Mesenchymal stem cell (in vitro differentiated cells and primary cell): ENCODE measurements at regions not wholly inside any gene's neighbourhood (a gene's known extent, or its start where the extent isn't known, plus 50 kb on each side); places are given as distances from the start of the nearest gene placed in this dataset.

ENCODE experiments used
- DNase-seq: peaks from one replicate; pipeline ENCODE4 v3.0.0-alpha.2; 2013
- H2AFZ ChIP-seq: one replicate; pipeline ENCODE4 v1.6.1; 2013; ENCODE audit warnings: low read depth, mild to moderate bottlenecking, control low read depth, inconsistent platforms, low read length, moderate library complexity
- H2AK5ac ChIP-seq: 2 replicates; pipeline ENCODE4 v1.6.1; 2013; ENCODE audit warnings: low read length, moderate library complexity, mild to moderate bottlenecking, inconsistent platforms; ENCODE audit not compliant: severe bottlenecking
- H2BK120ac ChIP-seq: one replicate; pipeline ENCODE4 v1.6.1; 2013; ENCODE audit warnings: low read depth, mild to moderate bottlenecking, inconsistent platforms, low read length, moderate library complexity
- H2BK12ac ChIP-seq, 2 experiments: one replicate each; pipeline ENCODE4 v1.6.1; 2013; ENCODE audit warnings: inconsistent platforms in 2 of 2, low read length in 2 of 2, mild to moderate bottlenecking in 2 of 2, moderate library complexity in 2 of 2, control low read depth in 1 of 2
- H2BK15ac ChIP-seq: one replicate; pipeline ENCODE4 v1.6.1; 2013; ENCODE audit warnings: mild to moderate bottlenecking, low read depth, inconsistent platforms; ENCODE audit not compliant: poor library complexity, severe bottlenecking
- H2BK5ac ChIP-seq: 2 replicates; pipeline ENCODE4 v1.6.1; 2013; ENCODE audit warnings: low read depth, mild to moderate bottlenecking, low read length, control low read depth, inconsistent platforms; ENCODE audit not compliant: poor library complexity, severe bottlenecking
- H3K14ac ChIP-seq, 2 experiments: one replicate each; pipeline ENCODE4 v1.6.1; 2013; ENCODE audit warnings: inconsistent platforms in 2 of 2, low read length in 2 of 2, control low read depth in 1 of 2, mild to moderate bottlenecking in 1 of 2, moderate library complexity in 1 of 2
- H3K18ac ChIP-seq, 2 experiments: one replicate each; pipeline ENCODE4 v1.6.1; 2013; ENCODE audit warnings: inconsistent platforms in 2 of 2, low read length in 2 of 2, control low read depth in 1 of 2, low read depth in 1 of 2, mild to moderate bottlenecking in 1 of 2
- H3K23ac ChIP-seq, 2 experiments: one replicate each; pipeline ENCODE4 v1.6.1; 2013; ENCODE audit warnings: inconsistent platforms in 2 of 2, low read length in 2 of 2, mild to moderate bottlenecking in 2 of 2, moderate library complexity in 2 of 2, control low read depth in 1 of 2
- H3K27ac ChIP-seq: 2 replicates; pipeline ENCODE4 v1.5.1; 2013; ENCODE audit warnings: mild to moderate bottlenecking, moderate library complexity, low read length, control low read depth, inconsistent platforms; ENCODE audit not compliant: poor library complexity, severe bottlenecking
- H3K27me3 ChIP-seq, 2 experiments: 2 replicates each; pipeline versions ENCODE4 v1.6.1 to v1.7.0; 2013; ENCODE audit warnings: low read length in 2 of 2, mild to moderate bottlenecking in 2 of 2, moderate library complexity in 2 of 2, control low read depth in 1 of 2, inconsistent platforms in 1 of 2; ENCODE audit not compliant: control insufficient read depth in 1 of 2, insufficient read depth in 1 of 2
- H3K36me3 ChIP-seq, 2 experiments: 2 replicates each; pipeline versions ENCODE4 v1.6.1 to v1.7.0; 2013; ENCODE audit warnings: low read length in 2 of 2, control low read depth in 1 of 2, inconsistent platforms in 1 of 2, low read depth in 1 of 2, mild to moderate bottlenecking in 1 of 2; ENCODE audit not compliant: insufficient read depth in 2 of 2, control insufficient read depth in 1 of 2
- H3K4ac ChIP-seq, 2 experiments: one replicate each; pipeline ENCODE4 v1.6.1; 2013; ENCODE audit warnings: inconsistent platforms in 2 of 2, low read length in 2 of 2, mild to moderate bottlenecking in 2 of 2, moderate library complexity in 2 of 2, control low read depth in 1 of 2, low read depth in 1 of 2
- H3K4me1 ChIP-seq: 2 replicates; pipeline ENCODE4 v1.6.1; 2013; ENCODE audit warnings: low read depth, low read length, control low read depth; ENCODE audit not compliant: control insufficient read depth, insufficient read depth
- H3K4me2 ChIP-seq: 2 replicates; pipeline ENCODE4 v1.6.1; 2013; ENCODE audit warnings: low read length, mild to moderate bottlenecking, inconsistent platforms; ENCODE audit not compliant: poor library complexity, severe bottlenecking
- H3K4me3 ChIP-seq, 2 experiments: 2 replicates each; pipeline versions ENCODE4 v1.5.1 to v1.7.0; 2013; ENCODE audit warnings: low read length in 2 of 2, mild to moderate bottlenecking in 2 of 2, control low read depth in 1 of 2, low read depth in 1 of 2; ENCODE audit not compliant: insufficient read depth in 1 of 2
- H3K79me1 ChIP-seq: replicated peaks from 2 replicates; pipeline ENCODE4 v1.6.1; 2013; ENCODE audit warnings: mild to moderate bottlenecking, control low read depth, low read length, inconsistent platforms; ENCODE audit not compliant: poor library complexity, severe bottlenecking
- H3K9ac ChIP-seq: 2 replicates; pipeline ENCODE4 v1.7.0; 2013; ENCODE audit warnings: mild to moderate bottlenecking, low read length, moderate library complexity
- H3K9me3 ChIP-seq: 2 replicates; pipeline ENCODE4 v1.7.0; 2013; ENCODE audit warnings: mild to moderate bottlenecking, low read length; ENCODE audit not compliant: control insufficient read depth
- H4K8ac ChIP-seq: one replicate; pipeline ENCODE4 v1.6.1; 2013; ENCODE audit warnings: inconsistent platforms, mild to moderate bottlenecking, low read length, moderate library complexity
- H4K91ac ChIP-seq: one replicate; pipeline ENCODE4 v1.6.1; 2013; ENCODE audit warnings: mild to moderate bottlenecking, low read length, inconsistent platforms
- WGBS: methylation state at CpG from one replicate; pipeline ENCODE4 v1.1.7; 2013; ENCODE audit warnings: mixed read lengths; 5-methylcytosine and 5-hydroxymethylcytosine counted together

- Histone ChIP-seq H3K27me3 (no peaks in the 10 kb centered on the region), H3K23ac (no peak overlapping the region), H3K9ac (no peak overlapping the region), H3K14ac (no peak overlapping the region), H2BK15ac (no peak overlapping the region), H2AK5ac (no peak overlapping the region), H3K27ac (no peak overlapping the region), H3K4me3 (no peak overlapping the region), H3K4ac (no peak overlapping the region), H3K36me3 (no peaks in the 10 kb centered on the region), H3K18ac (no peak overlapping the region), H2BK120ac (no peak overlapping the region), H2BK5ac (no peak overlapping the region), H2BK12ac (no peak overlapping the region), H3K4me2 (no peak overlapping the region), H4K91ac (no peak overlapping the region), H3K79me1 (no peaks in the 10 kb centered on the region), H4K8ac (no peak overlapping the region), H3K9me3 (no peaks in the 10 kb centered on the region), H3K4me1 (no peaks in the 10 kb centered on the region), H2AFZ (no peak overlapping the region)
- WGBS: 100% methylated on average over 1 of the region's 2 CpGs
- no peak for DNase-seq
These were observed 81.1 kb upstream of the ADAMTS19 start for GRCh38 chr5:129378961-129379360.

GRCh38 chr5:129379406-129379805 is 80.7 kb upstream of the ADAMTS19 start:
- whole genome bisulfite sequencing: 66% methylated on average over 4 of the region's 4 CpGs
- no peak overlapping the region for H4K8ac ChIP-seq
- no peaks in the 10 kb centered on the region for H3K27me3 ChIP-seq
- peak overlapping the region; percentile 27 for H3K9ac ChIP-seq
- H4K91ac ChIP-seq: no peak overlapping the region
- no peak for DNase-seq
- no peak overlapping the region for H3K18ac ChIP-seq
- H2BK5ac ChIP-seq: no peak overlapping the region
- no peak overlapping the region for H2BK12ac ChIP-seq
- H3K79me1 ChIP-seq: no peaks in the 10 kb centered on the region
- no peak overlapping the region for H3K27ac ChIP-seq
- no peak overlapping the region for H2AFZ ChIP-seq
- no peak overlapping the region for H3K4me3 ChIP-seq
- no peaks in the 10 kb centered on the region for H3K36me3 ChIP-seq
- H3K4me2 ChIP-seq: no peak overlapping the region
- no peaks in the 10 kb centered on the region for H3K9me3 ChIP-seq
- no peak overlapping the region for H2BK120ac ChIP-seq
- H3K14ac ChIP-seq: no peak overlapping the region
- H3K4ac ChIP-seq: no peak overlapping the region
- H3K23ac ChIP-seq: no peak overlapping the region
- H2AK5ac ChIP-seq: no peak overlapping the region
- H2BK15ac ChIP-seq: no peak overlapping the region
- H3K4me1 ChIP-seq: no peaks in the 10 kb centered on the region

- Histone ChIP-seq H3K4ac (no peak overlapping the region), H2AK5ac (no peak overlapping the region), H4K8ac (no peak overlapping the region), H3K23ac (no peak overlapping the region), H3K14ac (no peak overlapping the region), H2AFZ (no peak overlapping the region), H2BK120ac (no peak overlapping the region), H3K4me1 (no peaks in the 10 kb centered on the region), H3K36me3 (no peaks in the 10 kb centered on the region), H3K27ac (no peak overlapping the region), H2BK15ac (no peak overlapping the region), H3K27me3 (no peaks in the 10 kb centered on the region), H2BK12ac (no peak overlapping the region), H3K9me3 (no peaks in the 10 kb centered on the region), H2BK5ac (no peak overlapping the region), H3K4me2 (no peak overlapping the region), H4K91ac (no peak overlapping the region), H3K79me1 (no peaks in the 10 kb centered on the region), H3K4me3 (no peak overlapping the region), H3K9ac (peak overlapping the region; percentile 12), H3K18ac (no peak overlapping the region)
- WGBS: 0% methylated on average over 1 of the region's 1 CpG
- peak; percentile 70 for DNase-seq
These were observed 77.0 kb upstream of the ADAMTS19 start for GRCh38 chr5:129382921-129383672.

- no peak overlapping the region for H2BK12ac ChIP-seq
- no peak overlapping the region for H3K4me2 ChIP-seq
- no peak overlapping the region for H2BK120ac ChIP-seq
- no peak overlapping the region for H3K14ac ChIP-seq
- no peak overlapping the region for H2AFZ ChIP-seq
- H4K91ac ChIP-seq: no peak overlapping the region
- H3K18ac ChIP-seq: no peak overlapping the region
- H3K4me1 ChIP-seq: no peaks in the 10 kb centered on the region
- no peak overlapping the region for H3K27ac ChIP-seq
- no peak overlapping the region for H2BK15ac ChIP-seq
- H3K4me3 ChIP-seq: no peak overlapping the region
- H2AK5ac ChIP-seq: no peak overlapping the region
- no peak overlapping the region for H3K4ac ChIP-seq
- H3K36me3 ChIP-seq: no peaks in the 10 kb centered on the region
- no peak overlapping the region for H3K9ac ChIP-seq
- no peak overlapping the region for H4K8ac ChIP-seq
- H3K79me1 ChIP-seq: no peaks in the 10 kb centered on the region
- no peak overlapping the region for H3K23ac ChIP-seq
- H3K27me3 ChIP-seq: no peaks in the 10 kb centered on the region
- DNase-seq: no peak
- WGBS: 100% methylated on average over 2 of the region's 4 CpGs
- no peaks in the 10 kb centered on the region for H3K9me3 ChIP-seq
- no peak overlapping the region for H2BK5ac ChIP-seq
These were observed 75.9 kb upstream of the ADAMTS19 start for GRCh38 chr5:129384193-129384592.
